Mesothelial cell of epicardium (in vitro differentiated cells): ENCODE measurements at regions not wholly inside any gene's neighbourhood (a gene's known extent, or its start where the extent isn't known, plus 50 kb on each side); places are given as distances from the start of the nearest gene placed in this dataset.

Experiments
- DNase-seq, 2 experiments: peaks; one replicate each; pipeline ENCODE4 v3.0.0; 2021; ENCODE audit warnings: low spot score in 2 of 2; ENCODE audit not compliant: unreplicated experiment in 2 of 2
- H3K27ac Mint-ChIP-seq: 2 replicates; pipeline ENCODE4 v1.8.0; 2021; ENCODE audit warnings: mixed read lengths
- H3K27me3 Mint-ChIP-seq: 2 replicates; pipeline ENCODE4 v1.8.0; 2021; ENCODE audit warnings: low read depth, mixed read lengths
- H3K36me3 Mint-ChIP-seq: 2 replicates; pipeline ENCODE4 v1.8.0; 2021; ENCODE audit warnings: mixed read lengths
- H3K4me1 Mint-ChIP-seq: 2 replicates; pipeline ENCODE4 v1.8.0; 2021; ENCODE audit warnings: mixed read lengths
- H3K4me3 Mint-ChIP-seq: 2 replicates; pipeline ENCODE4 v1.8.0; 2021; ENCODE audit warnings: mild to moderate bottlenecking, moderate library complexity, mixed read lengths
- H3K9me3 Mint-ChIP-seq: 2 replicates; pipeline ENCODE4 v1.8.0; 2021; ENCODE audit warnings: mixed read lengths
- CTCF ChIP-seq: fragments of 200-600 bp; sonication (generic); IDR thresholded peaks from one replicate; pipeline ENCODE4 v1.5.0; 2021; ENCODE audit warnings: antibody characterized with exemption; ENCODE audit not compliant: unreplicated experiment

DNA sequence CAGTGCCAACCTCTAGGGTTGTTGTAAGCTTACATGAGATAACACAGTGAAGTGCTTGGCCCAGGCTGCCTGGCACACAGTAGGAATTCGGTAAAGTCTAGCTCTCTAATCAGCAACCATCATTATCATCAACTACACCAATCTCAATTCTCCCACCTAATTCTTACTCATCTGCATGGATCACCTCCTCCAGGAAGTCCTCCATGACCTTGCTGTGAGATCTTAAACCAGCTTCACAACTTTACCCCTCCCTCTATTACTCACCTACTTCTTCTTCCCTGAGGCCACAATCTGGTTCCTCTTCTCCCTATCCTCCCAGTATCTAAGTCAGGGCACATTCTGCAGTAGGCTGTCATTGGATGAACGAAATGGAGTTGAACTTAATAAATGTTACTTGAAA lies 67.3 kb downstream of the GSC start:
- Mint-ChIP-seq H3K27ac (no peak overlapping the region), H3K4me3 (no peak overlapping the region), H3K9me3 (no peaks in the 10 kb centered on the region), H3K27me3 (peaks cover 28% of the 10 kb centered on the region), H3K36me3 (no peaks in the 10 kb centered on the region), H3K4me1 (no peaks in the 10 kb centered on the region)
- no peak for TF ChIP-seq CTCF
- no peak for DNase-seq

DNA sequence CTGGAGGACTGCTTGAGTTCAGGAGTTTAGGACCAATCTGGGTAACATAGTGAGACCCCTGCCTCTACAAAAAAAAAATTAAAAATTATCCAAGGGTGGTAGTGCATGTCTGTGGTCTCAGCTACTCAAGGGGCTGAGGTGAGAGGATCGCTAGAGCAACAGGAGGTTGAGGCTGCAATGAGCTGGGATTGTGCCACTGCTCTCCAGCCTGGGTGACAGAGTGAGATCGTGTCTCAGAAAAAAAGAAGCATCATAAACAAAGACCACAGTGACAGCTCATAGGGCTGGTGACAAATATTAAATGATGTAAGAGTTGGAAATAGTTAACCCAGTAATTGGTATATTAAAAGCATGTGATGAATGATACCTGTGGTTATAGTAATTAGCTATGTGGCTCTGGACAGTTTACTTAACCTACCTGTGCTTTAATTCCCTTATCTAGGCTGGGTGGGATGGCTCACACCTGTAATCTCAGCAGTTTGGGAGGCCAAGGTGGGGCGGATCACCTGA lies 68.0 kb downstream of the GSC start:
- no peaks in the 10 kb centered on the region for H3K4me1 Mint-ChIP-seq
- no peak for TF ChIP-seq CTCF
- no peaks in the 10 kb centered on the region for H3K36me3 Mint-ChIP-seq
- no peak for DNase-seq
- H3K27me3 Mint-ChIP-seq, result peaks cover 23% of the 10 kb centered on the region
- no peak overlapping the region for H3K4me3 Mint-ChIP-seq
- H3K9me3 Mint-ChIP-seq, result no peaks in the 10 kb centered on the region
- no peak overlapping the region for H3K27ac Mint-ChIP-seq

DNA sequence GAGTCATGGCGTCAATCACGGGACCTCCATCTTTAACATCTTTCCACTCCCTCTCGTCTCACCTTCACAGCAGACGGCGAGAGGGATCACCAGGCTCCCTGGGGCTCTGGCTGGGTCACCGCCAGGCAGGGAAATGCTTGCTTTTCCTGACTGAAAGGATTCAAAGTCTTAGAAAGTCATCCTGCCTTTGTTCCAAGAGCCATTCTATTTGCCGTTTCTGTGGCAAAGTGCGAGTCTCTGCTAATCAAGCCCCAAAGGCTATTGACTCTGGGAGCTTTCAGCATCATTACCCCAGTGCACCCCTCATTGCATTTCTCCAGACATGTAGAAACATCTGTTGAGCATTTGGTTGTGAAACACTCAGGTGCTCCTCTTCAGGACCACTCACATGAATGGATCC lies 69.6 kb downstream of the GSC start:
- Mint-ChIP-seq H3K27me3 (peaks cover 14% of the 10 kb centered on the region), H3K36me3 (no peaks in the 10 kb centered on the region), H3K4me1 (no peaks in the 10 kb centered on the region), H3K27ac (no peak overlapping the region), H3K4me3 (no peak overlapping the region), H3K9me3 (no peaks in the 10 kb centered on the region)
- DNase-seq, result no peak
- no peak for TF ChIP-seq CTCF

- Mint-ChIP-seq H3K36me3 (no peaks in the 10 kb centered on the region), H3K9me3 (no peaks in the 10 kb centered on the region), H3K27me3 (peaks cover 14% of the 10 kb centered on the region), H3K4me3 (no peak overlapping the region), H3K27ac (no peak overlapping the region), H3K4me1 (no peaks in the 10 kb centered on the region)
- TF ChIP-seq CTCF, result no peak
- no peak for DNase-seq
These were observed 70.1 kb downstream of the GSC start for GRCh38 chr14:94699831-94700230.

GRCh38 chr14:94697773-94698556 lies 71.9 kb downstream of the GSC start:
- TF ChIP-seq CTCF, result no peak
- no peak overlapping the region for H3K4me3 Mint-ChIP-seq
- peaks cover 14% of the 10 kb centered on the region for H3K27me3 Mint-ChIP-seq
- no peaks in the 10 kb centered on the region for H3K36me3 Mint-ChIP-seq
- H3K4me1 Mint-ChIP-seq, result peaks cover 5% of the 10 kb centered on the region
- no peak overlapping the region for H3K27ac Mint-ChIP-seq
- no peak for DNase-seq
- H3K9me3 Mint-ChIP-seq, result no peaks in the 10 kb centered on the region
